HepG2 (cell line): ENCODE measurements at regions not wholly inside any gene's neighbourhood (a gene's known extent, or its start where the extent isn't known, plus 50 kb on each side); places are given as distances from the start of the nearest gene placed in this dataset.

ENCODE experiments used
- ATAC-seq: fragments of 200-7000 bp; cut with Tn5 transposase; 3 replicates; pipeline ENCODE4 v1.9.1; 2020; ENCODE audit warnings: mild to moderate bottlenecking, moderate library complexity
- BruUV-seq: library from RNA; stranded (reverse); fragments of 400-500 nt; replicated peaks from 2 replicates; lab custom pipeline; 2021; lab: Mats Ljungman, UMichigan
- CTCF ChIA-PET: fragments of 300-600 bp; formaldehyde crosslinking; extraction: SDS; loops from one replicate; lab custom pipeline; 2021; ENCODE audit warnings: low total read pairs, inconsistent platforms, low intra/inter-chr PET ratio; lab: Yijun Ruan, JAX
- POLR2A ChIA-PET: fragments of 350-600 bp; sonication (Branson Sonifier 250); formaldehyde crosslinking; loops from one replicate; lab custom pipeline; 2020; ENCODE audit warnings: antibody characterized with exemption, inconsistent platforms; lab: Yijun Ruan, JAX
- DNase-seq: peaks from one replicate; pipeline ENCODE4 v3.0.0-alpha.2; 2015; ENCODE audit warnings: low spot score
- FAIRE-seq: peaks from 3 replicates; lab custom pipeline; 2011; peaks lifted over from hg19 to GRCh38; lab: Jason Lieb, UNC
- H2AFZ ChIP-seq: one replicate; pipeline ENCODE4 v1.6.1; 2011; ENCODE audit warnings: low read length, inconsistent platforms
- H3K27ac ChIP-seq: fragments of 300-600 bp; 3 replicates; pipeline ENCODE4 v1.8.0; 2011; ENCODE audit warnings: mixed run types, mild to moderate bottlenecking, mixed read lengths, low read length, inconsistent platforms; ENCODE audit not compliant: insufficient read depth; ENCODE audit errors: extremely low read length
- H3K27me3 ChIP-seq, 2 experiments: fragments of 200-600 bp in 1 of 2; 2 replicates in 1 of 2; 3 replicates in 1 of 2; pipeline versions ENCODE4 v1.6.0 to v1.8.0; 2011; ENCODE audit warnings: low read length in 2 of 2, mild to moderate bottlenecking in 2 of 2, moderate library complexity in 2 of 2, inconsistent platforms in 1 of 2; ENCODE audit not compliant: insufficient read depth in 2 of 2, control insufficient read depth in 1 of 2
- H3K36me3 ChIP-seq, 2 experiments: fragments of 200-600 bp in 1 of 2; replicated peaks in 1 of 2; 2 replicates in 1 of 2; 3 replicates in 1 of 2; pipeline versions ENCODE4 v1.5.1 to v1.8.0; 2011; ENCODE audit warnings: low read length in 2 of 2, inconsistent platforms in 1 of 2; ENCODE audit not compliant: insufficient read depth in 2 of 2, control insufficient read depth in 1 of 2
- H3K4me1 ChIP-seq: 2 replicates; pipeline ENCODE4 v1.5.1; 2012; ENCODE audit warnings: low read length, inconsistent platforms; ENCODE audit not compliant: insufficient read depth
- H3K4me2 ChIP-seq: 2 replicates; pipeline ENCODE4 v1.6.0; 2011; ENCODE audit warnings: low read depth, low read length, inconsistent platforms
- H3K4me3 ChIP-seq, 3 experiments: fragments of 200-600 bp in 1 of 3; sonication (generic), shearing (Covaris generic) in 1 of 3; replicated peaks in 1 of 3; 2 replicates each; pipeline ENCODE4 v1.5.1; 2011 to 2016; ENCODE audit warnings: low read length in 3 of 3, inconsistent platforms in 2 of 3, low read depth in 2 of 3, mild to moderate bottlenecking in 2 of 3, control low read depth in 1 of 3, mixed read lengths in 1 of 3; ENCODE audit not compliant: insufficient read depth in 1 of 3
- H3K79me2 ChIP-seq: one replicate; pipeline ENCODE4 v1.6.1; 2011; ENCODE audit warnings: low read length, inconsistent platforms; ENCODE audit not compliant: insufficient read depth
- H3K9ac ChIP-seq: 2 replicates; pipeline ENCODE4 v1.6.0; 2011; ENCODE audit warnings: mild to moderate bottlenecking, low read depth, low read length, inconsistent platforms; ENCODE audit not compliant: insufficient read depth
- H3K9me3 ChIP-seq: 2 replicates; pipeline ENCODE4 v1.5.1; 2012; ENCODE audit warnings: mild to moderate bottlenecking, low read length
- H4K20me1 ChIP-seq: 2 replicates; pipeline ENCODE4 v1.6.0; 2011; ENCODE audit warnings: inconsistent platforms, mild to moderate bottlenecking, low read length, moderate library complexity; ENCODE audit not compliant: insufficient read depth
- ATF7-NPFF ChIP-seq: sonication (generic); formaldehyde crosslinking; IDR thresholded peaks from 2 replicates; pipeline ENCODE4 v1.8.1; 2023; ENCODE audit warnings: mild to moderate bottlenecking, low read depth, missing genetic modification reagents, moderate library complexity
- HNRNPLL ChIP-seq: fragments of 200-400 bp; formaldehyde crosslinking; IDR thresholded peaks from 2 replicates; pipeline ENCODE4 v1.6.1; 2017; ENCODE audit warnings: mild to moderate bottlenecking, low read depth, low read length; ENCODE audit not compliant: poor library complexity, severe bottlenecking
- TCF12 ChIP-seq, 2 experiments: fragments of 450-650 bp in 1 of 2; sonication (generic) in 1 of 2; formaldehyde crosslinking in 1 of 2; IDR thresholded peaks; 2 replicates each; pipeline versions ENCODE4 v1.6.1 to v1.8.0; 2017 to 2022; ENCODE audit warnings: antibody characterized with exemption in 1 of 2, mild to moderate bottlenecking in 1 of 2, missing genetic modification reagents in 1 of 2, moderate library complexity in 1 of 2
- TCF7 ChIP-seq: sonication (generic); IDR thresholded peaks from 2 replicates; pipeline ENCODE4 v1.6.1; 2016; ENCODE audit warnings: antibody characterized with exemption, low read depth
- YEATS2 ChIP-seq: sonication (generic); formaldehyde crosslinking; IDR thresholded peaks from 2 replicates; pipeline ENCODE4 v1.4.0; 2020; ENCODE audit warnings: missing genetic modification reagents, borderline replicate concordance
- ZFP36L2 ChIP-seq: sonication (generic); formaldehyde crosslinking; IDR thresholded peaks from 2 replicates; pipeline ENCODE4 v1.4.0; 2020; ENCODE audit warnings: missing genetic modification reagents
- ZNF136 ChIP-seq: sonication (generic); formaldehyde crosslinking; IDR thresholded peaks from 2 replicates; pipeline ENCODE4 v1.8.1; 2022; ENCODE audit warnings: low read depth, mild to moderate bottlenecking, moderate library complexity, missing genetic modification reagents
- ZNF570 ChIP-seq: sonication (generic); formaldehyde crosslinking; IDR thresholded peaks from 2 replicates; pipeline ENCODE4 v1.4.0; 2020; ENCODE audit warnings: mild to moderate bottlenecking, missing genetic modification reagents, borderline replicate concordance
- ZNF740 ChIP-seq: sonication (generic); formaldehyde crosslinking; IDR thresholded peaks from 2 replicates; pipeline ENCODE4 v1.4.0; 2020; ENCODE audit warnings: missing genetic modification reagents
- ZSCAN21 ChIP-seq: sonication (generic); formaldehyde crosslinking; IDR thresholded peaks from 2 replicates; pipeline ENCODE4 v1.8.0; 2022; ENCODE audit warnings: mild to moderate bottlenecking, missing genetic modification reagents, moderate library complexity, borderline replicate concordance
- whole genome bisulfite sequencing: methylation state at CpG from one replicate; pipeline ENCODE4 v1.1.6; 2017; ENCODE audit warnings: low lambda C conversion rate; 5-methylcytosine and 5-hydroxymethylcytosine counted together
- in situ Hi-C: cut with HindIII; loops from 2 replicates; pipeline ENCODE4 v1.10.0; 2017; ENCODE audit warnings: low pct_unique_long_range_greater_than_20kb; ENCODE audit not compliant: extremely low pct_ligation_motif_present
- intact Hi-C: fragments of 100-400 bp; cut with micrococcal nuclease; formaldehyde crosslinking; loops from one replicate; pipeline ENCODE4 v1.10.0; 2022; ENCODE audit not compliant: unreplicated experiment
- TF ChIP-seq, protein P1 (sequence below): sonication (generic); formaldehyde crosslinking; IDR thresholded peaks from 2 replicates; pipeline ENCODE4 v1.4.0; 2020; ENCODE audit warnings: missing genetic modification reagents, mild to moderate bottlenecking, borderline replicate concordance
- TF ChIP-seq, protein P2 (sequence below): sonication (generic); formaldehyde crosslinking; IDR thresholded peaks from 2 replicates; pipeline ENCODE4 v1.8.1; 2023; ENCODE audit warnings: mild to moderate bottlenecking, inconsistent platforms, moderate library complexity, missing genetic modification reagents, borderline replicate concordance

DNA sequence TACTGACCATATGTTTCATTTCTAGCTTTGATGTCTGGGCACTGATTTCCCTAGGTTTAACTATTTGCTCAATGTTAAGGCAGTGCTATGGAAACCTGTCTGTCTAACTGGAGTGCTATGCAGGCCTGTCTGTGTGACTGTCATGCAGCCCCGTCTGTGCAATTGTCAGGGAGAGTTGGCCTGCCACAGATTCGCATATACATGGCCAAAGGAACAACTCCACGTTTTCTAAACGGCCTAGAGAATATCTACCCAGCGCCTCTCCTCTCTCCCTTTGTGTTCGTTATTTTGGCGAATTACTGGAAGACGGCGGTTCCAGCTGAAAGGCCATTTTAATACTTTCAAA lies 59.6 kb upstream of the PSME4 start:
- DNase-seq (peak; percentile 36), FAIRE-seq (no peak), ATAC-seq (peak; percentile 48; the same call in 2 of the 3 replicates)
- in situ Hi-C loops = no loop called here
- H3K9ac ChIP-seq = no peak overlapping the region
- H3K27ac ChIP-seq = no peak overlapping the region
- H3K36me3 ChIP-seq = no peaks in the 10 kb centered on the region
- H3K4me2 ChIP-seq = no peak overlapping the region
- H3K4me3 ChIP-seq = no peak overlapping the region
- no peaks in the 10 kb centered on the region for H3K9me3 ChIP-seq
- H3K27me3 ChIP-seq = no peaks in the 10 kb centered on the region
- no peaks in the 10 kb centered on the region for H3K79me2 ChIP-seq
- H3K4me1 ChIP-seq = peaks cover 18% of the 10 kb centered on the region
- TF ChIP-seq ZNF136 (CRISPR knock-in tag) (no peak), TCF7 (no peak), ATF7-NPFF (no peak), ZFP36L2 (CRISPR knock-in tag) (no peak), ZSCAN21 (no peak), ZNF570 (CRISPR knock-in tag) (no peak), TCF12 (IDR thresholded peaks at IDR 0.05) (no peak), TCF12 (CRISPR knock-in tag; IDR thresholded peaks at IDR 0.05) (no peak), HNRNPLL (no peak), YEATS2 (CRISPR knock-in tag) (no peak), ZNF740 (no peak)
- TF ChIP-seq, protein P1, sequence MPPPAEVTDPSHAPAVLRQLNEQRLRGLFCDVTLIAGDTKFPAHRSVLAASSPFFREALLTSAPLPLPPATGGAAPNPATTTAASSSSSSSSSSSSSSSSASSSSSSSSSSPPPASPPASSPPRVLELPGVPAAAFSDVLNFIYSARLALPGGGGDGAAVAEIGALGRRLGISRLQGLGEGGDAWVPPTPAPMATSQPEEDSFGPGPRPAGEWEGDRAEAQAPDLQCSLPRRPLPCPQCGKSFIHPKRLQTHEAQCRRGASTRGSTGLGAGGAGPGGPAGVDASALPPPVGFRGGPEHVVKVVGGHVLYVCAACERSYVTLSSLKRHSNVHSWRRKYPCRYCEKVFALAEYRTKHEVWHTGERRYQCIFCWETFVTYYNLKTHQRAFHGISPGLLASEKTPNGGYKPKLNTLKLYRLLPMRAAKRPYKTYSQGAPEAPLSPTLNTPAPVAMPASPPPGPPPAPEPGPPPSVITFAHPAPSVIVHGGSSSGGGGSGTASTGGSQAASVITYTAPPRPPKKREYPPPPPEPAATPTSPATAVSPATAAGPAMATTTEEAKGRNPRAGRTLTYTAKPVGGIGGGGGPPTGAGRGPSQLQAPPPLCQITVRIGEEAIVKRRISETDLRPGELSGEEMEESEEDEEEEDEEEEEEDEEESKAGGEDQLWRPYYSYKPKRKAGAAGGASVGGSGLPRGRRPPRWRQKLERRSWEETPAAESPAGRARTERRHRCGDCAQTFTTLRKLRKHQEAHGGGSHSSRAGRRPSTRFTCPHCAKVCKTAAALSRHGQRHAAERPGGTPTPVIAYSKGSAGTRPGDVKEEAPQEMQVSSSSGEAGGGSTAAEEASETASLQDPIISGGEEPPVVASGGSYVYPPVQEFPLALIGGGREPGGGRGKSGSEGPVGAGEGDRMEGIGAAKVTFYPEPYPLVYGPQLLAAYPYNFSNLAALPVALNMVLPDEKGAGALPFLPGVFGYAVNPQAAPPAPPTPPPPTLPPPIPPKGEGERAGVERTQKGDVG = no peak
- TF ChIP-seq, protein P2, sequence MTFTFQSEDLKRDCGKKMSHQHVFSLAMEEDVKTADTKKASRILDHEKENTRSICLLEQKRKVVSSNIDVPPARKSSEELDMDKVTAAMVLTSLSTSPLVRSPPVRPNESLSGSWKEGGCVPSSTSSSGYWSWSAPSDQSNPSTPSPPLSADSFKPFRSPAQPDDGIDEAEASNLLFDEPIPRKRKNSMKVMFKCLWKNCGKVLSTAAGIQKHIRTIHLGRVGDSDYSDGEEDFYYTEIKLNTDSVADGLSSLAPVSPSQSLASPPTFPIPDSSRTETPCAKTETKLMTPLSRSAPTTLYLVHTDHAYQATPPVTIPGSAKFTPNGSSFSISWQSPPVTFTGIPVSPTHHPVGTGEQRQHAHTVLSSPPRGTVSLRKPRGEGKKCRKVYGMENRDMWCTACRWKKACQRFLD = no peak
- H2AFZ ChIP-seq = no peak overlapping the region
- no peaks in the 10 kb centered on the region for H4K20me1 ChIP-seq
- intact Hi-C loops = no loop called here
- no TSS peak for BruUV-seq
- ChIA-PET POLR2A (no interaction called here), CTCF (no interaction called here)
- WGBS = 90% methylated on average over 9 of the region's 9 CpGs
